Nephron progenitor cell (in vitro differentiated cells): ENCODE measurements at regions not wholly inside any gene's neighbourhood (a gene's known extent, or its start where the extent isn't known, plus 50 kb on each side); places are given as distances from the start of the nearest gene placed in this dataset.

Source experiments
- DNase-seq: peaks from one replicate; pipeline ENCODE4 v3.0.0; 2021
- H3K27ac Mint-ChIP-seq: 2 replicates; pipeline ENCODE4 v1.8.0; 2021; ENCODE audit warnings: mild to moderate bottlenecking, moderate library complexity, mixed read lengths
- H3K27me3 Mint-ChIP-seq: 2 replicates; pipeline ENCODE4 v1.8.0; 2021; ENCODE audit warnings: mild to moderate bottlenecking, low read depth, mixed read lengths; ENCODE audit not compliant: poor library complexity
- H3K36me3 Mint-ChIP-seq: 2 replicates; pipeline ENCODE4 v1.8.0; 2021; ENCODE audit warnings: low read depth, mixed read lengths
- H3K4me1 Mint-ChIP-seq: 2 replicates; pipeline ENCODE4 v1.8.0; 2021; ENCODE audit warnings: mixed read lengths
- H3K4me3 Mint-ChIP-seq: 2 replicates; pipeline ENCODE4 v1.8.0; 2021; ENCODE audit warnings: mild to moderate bottlenecking, moderate library complexity, mixed read lengths
- H3K9me3 Mint-ChIP-seq: 2 replicates; pipeline ENCODE4 v1.8.0; 2021; ENCODE audit warnings: mild to moderate bottlenecking, moderate library complexity, mixed read lengths
- TF ChIP-seq, protein P1 (sequence below): fragments of 200-600 bp; sonication (generic); IDR thresholded peaks from 2 replicates; pipeline ENCODE4 v1.5.0; 2021; ENCODE audit warnings: antibody characterized with exemption

DNA sequence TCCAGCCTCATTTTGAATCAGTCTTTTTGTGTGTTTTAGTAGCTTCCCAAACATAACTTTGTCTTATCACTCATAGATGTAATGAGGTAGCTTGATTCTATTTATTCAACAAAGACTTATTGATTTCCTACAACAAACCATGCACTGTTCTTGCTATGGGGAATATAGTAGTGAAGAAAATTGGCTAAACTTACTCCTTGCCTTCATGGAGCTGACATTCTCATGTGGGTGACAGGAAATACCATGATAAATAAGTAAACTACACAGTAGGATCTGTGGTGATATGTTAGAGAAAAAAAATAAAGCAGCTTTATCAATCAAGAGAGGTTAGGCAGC, 255.7 kb upstream of the TNC start:
- TF ChIP-seq, protein P1, sequence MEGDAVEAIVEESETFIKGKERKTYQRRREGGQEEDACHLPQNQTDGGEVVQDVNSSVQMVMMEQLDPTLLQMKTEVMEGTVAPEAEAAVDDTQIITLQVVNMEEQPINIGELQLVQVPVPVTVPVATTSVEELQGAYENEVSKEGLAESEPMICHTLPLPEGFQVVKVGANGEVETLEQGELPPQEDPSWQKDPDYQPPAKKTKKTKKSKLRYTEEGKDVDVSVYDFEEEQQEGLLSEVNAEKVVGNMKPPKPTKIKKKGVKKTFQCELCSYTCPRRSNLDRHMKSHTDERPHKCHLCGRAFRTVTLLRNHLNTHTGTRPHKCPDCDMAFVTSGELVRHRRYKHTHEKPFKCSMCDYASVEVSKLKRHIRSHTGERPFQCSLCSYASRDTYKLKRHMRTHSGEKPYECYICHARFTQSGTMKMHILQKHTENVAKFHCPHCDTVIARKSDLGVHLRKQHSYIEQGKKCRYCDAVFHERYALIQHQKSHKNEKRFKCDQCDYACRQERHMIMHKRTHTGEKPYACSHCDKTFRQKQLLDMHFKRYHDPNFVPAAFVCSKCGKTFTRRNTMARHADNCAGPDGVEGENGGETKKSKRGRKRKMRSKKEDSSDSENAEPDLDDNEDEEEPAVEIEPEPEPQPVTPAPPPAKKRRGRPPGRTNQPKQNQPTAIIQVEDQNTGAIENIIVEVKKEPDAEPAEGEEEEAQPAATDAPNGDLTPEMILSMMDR = no peak
- Mint-ChIP-seq H3K4me3 (no peak overlapping the region), H3K9me3 (peaks cover 19% of the 10 kb centered on the region), H3K36me3 (peaks cover 5% of the 10 kb centered on the region), H3K27me3 (peaks cover 8% of the 10 kb centered on the region), H3K27ac (no peak overlapping the region), H3K4me1 (peaks cover 7% of the 10 kb centered on the region)
- no peak for DNase-seq

DNA sequence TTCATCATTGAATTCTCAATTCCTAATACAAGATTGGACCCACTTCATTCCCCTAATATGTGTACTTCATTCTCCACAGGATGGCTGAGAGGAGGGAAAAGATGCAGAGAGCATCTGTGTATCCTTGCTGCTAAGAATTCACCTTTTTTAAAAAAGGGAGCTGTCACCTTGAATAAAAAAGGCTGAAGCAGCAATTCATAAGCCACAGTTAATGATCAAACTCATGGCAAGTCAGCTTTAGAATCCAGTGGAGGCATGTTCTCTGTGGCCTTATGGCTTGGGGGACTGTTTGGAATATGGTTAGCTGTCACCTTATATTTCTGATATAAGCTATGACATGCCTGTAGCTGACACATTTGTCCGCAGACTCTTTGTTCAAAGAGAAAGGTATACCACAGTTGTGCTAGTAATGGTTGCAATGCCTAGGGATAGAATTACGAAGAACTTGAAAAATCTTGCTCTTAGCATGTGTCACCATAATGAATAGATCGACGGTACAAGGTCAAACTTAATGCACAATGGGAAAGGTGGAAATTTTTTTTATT, 256.8 kb upstream of the TNC start:
- Mint-ChIP-seq H3K36me3 (peaks cover 5% of the 10 kb centered on the region), H3K4me1 (no peaks in the 10 kb centered on the region), H3K27me3 (peaks cover 8% of the 10 kb centered on the region), H3K9me3 (peaks cover 19% of the 10 kb centered on the region), H3K27ac (no peak overlapping the region), H3K4me3 (no peak overlapping the region)
- TF ChIP-seq, protein P1 = no peak
- DNase-seq = no peak

DNA sequence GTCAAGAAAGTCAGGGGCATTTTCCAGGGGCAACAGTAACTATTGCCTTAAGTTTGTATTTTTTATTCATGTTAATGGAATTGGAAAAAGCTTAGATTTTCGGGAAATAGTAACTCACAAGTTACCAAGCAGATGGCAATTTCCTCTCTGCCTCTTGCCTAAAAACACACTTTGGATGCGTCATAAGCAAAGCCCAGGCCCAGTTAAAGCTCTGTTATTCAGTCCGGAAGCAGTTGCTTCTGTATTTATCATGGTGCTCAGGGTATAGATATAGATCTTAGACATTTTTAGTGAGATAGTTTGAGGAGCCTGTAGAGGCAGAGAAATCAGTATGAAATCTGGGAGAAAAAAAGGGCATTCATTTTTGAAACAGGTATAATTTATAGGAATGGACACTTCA, 260.3 kb upstream of the TNC start:
- DNase-seq = no peak
- H3K4me1 Mint-ChIP-seq = no peaks in the 10 kb centered on the region
- peaks cover 11% of the 10 kb centered on the region for H3K27me3 Mint-ChIP-seq
- TF ChIP-seq, protein P1 = no peak
- H3K36me3 Mint-ChIP-seq = peaks cover 10% of the 10 kb centered on the region
- no peak overlapping the region for H3K4me3 Mint-ChIP-seq
- no peak overlapping the region for H3K27ac Mint-ChIP-seq
- H3K9me3 Mint-ChIP-seq = peaks cover 34% of the 10 kb centered on the region

DNA sequence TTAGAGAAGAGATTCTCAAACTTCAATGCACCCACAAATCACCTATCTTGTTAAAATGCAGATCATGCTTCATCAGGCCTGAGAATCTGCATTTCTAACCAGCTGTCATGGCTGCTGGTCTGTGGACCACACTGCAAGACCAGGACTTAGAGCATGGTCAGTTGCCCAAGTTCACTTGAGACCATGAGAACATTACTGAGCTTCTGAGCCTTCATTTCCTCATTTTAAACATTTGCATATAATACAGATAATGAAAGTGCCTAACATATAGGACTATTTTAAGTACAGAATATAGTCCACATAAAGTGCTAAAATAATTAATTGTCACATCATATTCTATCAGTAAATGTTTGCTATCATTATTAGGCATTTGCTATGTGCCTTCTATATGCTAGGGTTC, 260.8 kb upstream of the TNC start:
- Mint-ChIP-seq H3K27ac (no peak overlapping the region), H3K4me3 (no peak overlapping the region), H3K27me3 (peaks cover 11% of the 10 kb centered on the region), H3K9me3 (peaks cover 39% of the 10 kb centered on the region), H3K4me1 (peaks cover 3% of the 10 kb centered on the region), H3K36me3 (peaks cover 13% of the 10 kb centered on the region)
- TF ChIP-seq, protein P1 = no peak
- no peak for DNase-seq

DNA sequence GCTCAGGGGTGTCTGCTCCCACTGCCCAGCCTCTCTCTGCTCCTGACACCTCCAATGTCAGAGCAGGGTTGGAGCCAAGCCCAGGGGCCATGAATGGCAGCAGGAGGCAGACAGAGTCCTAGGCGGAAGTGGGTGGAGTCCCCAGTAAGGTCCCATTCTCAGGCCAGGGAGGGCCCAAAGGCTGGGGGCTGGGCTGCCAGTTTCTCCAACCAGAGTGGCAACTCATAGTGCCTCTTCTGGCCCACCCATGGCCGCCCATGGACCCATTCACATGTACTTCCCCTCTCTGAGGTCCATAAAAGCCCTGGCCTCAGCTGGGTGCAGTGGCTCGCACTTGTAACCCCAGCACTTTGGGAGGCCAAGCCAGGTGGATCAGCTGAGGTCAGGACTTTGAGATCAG, 261.8 kb upstream of the TNC start:
- H3K27ac Mint-ChIP-seq = no peak overlapping the region
- peaks cover 5% of the 10 kb centered on the region for H3K4me1 Mint-ChIP-seq
- H3K27me3 Mint-ChIP-seq = peaks cover 11% of the 10 kb centered on the region
- no peak for DNase-seq
- H3K9me3 Mint-ChIP-seq = peaks cover 46% of the 10 kb centered on the region
- no peak overlapping the region for H3K4me3 Mint-ChIP-seq
- TF ChIP-seq, protein P1 = no peak
- H3K36me3 Mint-ChIP-seq = peaks cover 15% of the 10 kb centered on the region

DNA sequence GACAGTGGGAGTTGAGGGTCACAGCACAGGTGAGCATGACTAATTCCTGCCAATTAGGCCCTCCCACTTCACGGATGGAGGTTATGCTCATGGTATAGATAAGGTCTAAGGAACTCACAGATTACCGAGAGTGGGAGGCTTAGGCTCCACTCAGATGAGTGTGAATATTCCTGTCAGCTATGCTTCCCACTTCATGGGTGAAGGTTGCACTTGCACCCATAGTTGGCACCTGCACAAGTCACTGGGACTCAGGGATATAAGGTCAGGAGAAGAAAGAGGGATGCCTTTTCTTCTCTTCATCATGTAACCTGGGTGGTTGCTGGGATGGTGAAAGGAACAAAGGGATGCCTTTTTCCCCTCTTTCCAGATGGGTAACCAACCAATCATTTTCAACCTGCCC, 264.9 kb upstream of the TNC start:
- H3K9me3 Mint-ChIP-seq = peaks cover 43% of the 10 kb centered on the region
- DNase-seq = no peak
- H3K36me3 Mint-ChIP-seq = peaks cover 15% of the 10 kb centered on the region
- TF ChIP-seq, protein P1 = no peak
- H3K27me3 Mint-ChIP-seq = peaks cover 11% of the 10 kb centered on the region
- H3K4me3 Mint-ChIP-seq = no peak overlapping the region
- no peak overlapping the region for H3K27ac Mint-ChIP-seq
- peaks cover 26% of the 10 kb centered on the region for H3K4me1 Mint-ChIP-seq
